ENCODE measurements at regions not wholly inside any gene's neighbourhood (a gene's known extent, or its start where the extent isn't known, plus 50 kb on each side); places are given as distances from the start of the nearest gene placed in this dataset.

DNA sequence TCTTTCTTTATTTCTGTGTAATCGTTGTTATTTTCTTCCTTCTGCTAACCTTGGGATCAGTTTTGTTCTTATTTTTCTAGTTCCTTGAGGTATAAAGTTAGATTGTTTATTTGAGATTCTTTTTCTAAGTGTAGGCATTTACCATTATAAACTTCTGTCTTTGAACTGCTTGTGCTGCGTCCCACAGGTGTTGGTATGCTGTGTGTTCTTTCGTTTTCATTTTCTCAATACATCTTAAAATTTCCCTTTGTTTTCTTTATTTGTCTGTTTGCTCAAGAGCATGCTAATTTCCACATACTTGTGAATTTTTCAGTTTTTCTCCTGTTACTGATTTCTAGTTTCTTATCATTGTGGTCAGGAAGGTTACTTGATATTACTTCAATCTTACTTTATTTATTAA, 873.8 kb upstream of the GCFC2 start:
- TF ChIP-seq, protein P1, sequence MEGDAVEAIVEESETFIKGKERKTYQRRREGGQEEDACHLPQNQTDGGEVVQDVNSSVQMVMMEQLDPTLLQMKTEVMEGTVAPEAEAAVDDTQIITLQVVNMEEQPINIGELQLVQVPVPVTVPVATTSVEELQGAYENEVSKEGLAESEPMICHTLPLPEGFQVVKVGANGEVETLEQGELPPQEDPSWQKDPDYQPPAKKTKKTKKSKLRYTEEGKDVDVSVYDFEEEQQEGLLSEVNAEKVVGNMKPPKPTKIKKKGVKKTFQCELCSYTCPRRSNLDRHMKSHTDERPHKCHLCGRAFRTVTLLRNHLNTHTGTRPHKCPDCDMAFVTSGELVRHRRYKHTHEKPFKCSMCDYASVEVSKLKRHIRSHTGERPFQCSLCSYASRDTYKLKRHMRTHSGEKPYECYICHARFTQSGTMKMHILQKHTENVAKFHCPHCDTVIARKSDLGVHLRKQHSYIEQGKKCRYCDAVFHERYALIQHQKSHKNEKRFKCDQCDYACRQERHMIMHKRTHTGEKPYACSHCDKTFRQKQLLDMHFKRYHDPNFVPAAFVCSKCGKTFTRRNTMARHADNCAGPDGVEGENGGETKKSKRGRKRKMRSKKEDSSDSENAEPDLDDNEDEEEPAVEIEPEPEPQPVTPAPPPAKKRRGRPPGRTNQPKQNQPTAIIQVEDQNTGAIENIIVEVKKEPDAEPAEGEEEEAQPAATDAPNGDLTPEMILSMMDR (IDR thresholded peaks at IDR 0.05), result no peak
- ATAC-seq (ENCODE audit: low FRiP score) (no peak), DNase-seq (ENCODE audit: low spot score) (no peak)

DNA sequence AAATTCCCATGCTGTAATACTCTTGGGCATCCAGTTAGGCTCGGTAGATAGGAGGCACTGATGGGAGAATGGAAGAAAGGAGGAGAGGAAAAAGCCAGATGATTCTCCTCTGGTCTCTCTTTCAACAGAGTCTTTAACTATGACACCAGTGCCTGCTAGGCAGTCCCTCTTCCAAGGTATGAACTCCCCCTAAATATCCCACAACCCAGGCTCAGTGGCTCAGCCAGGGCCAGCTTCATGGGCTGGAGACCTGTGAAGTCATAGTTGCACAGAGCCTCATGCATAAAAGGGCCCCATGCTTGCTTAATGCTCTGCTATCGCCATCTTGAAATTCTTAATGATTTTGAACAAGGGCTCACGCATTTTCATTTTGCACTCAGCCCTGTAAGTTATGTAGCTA, 869.2 kb upstream of the GCFC2 start:
- TF ChIP-seq, protein P1 (IDR thresholded peaks at IDR 0.05), result no peak

DNA sequence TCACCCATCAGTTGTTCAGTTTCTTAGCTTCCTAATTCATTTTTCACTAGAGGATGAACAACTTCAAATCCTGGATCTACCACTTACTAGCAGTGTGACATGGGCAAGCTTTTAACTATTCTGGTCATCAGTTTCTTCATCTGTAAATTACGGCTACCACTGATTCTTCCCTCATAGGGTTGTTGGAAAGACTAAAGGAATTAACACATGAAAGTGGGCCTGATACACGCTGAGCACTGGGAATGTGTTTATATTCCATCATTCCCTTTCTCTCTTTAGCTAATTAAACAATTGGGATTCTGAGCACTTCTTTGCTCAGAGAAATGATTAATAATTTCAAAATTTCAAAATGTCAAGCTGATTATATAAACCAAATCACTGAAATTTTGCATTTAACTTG, 862.3 kb upstream of the GCFC2 start:
- TF ChIP-seq, protein P1 (IDR thresholded peaks at IDR 0.05), result no peak
- ATAC-seq (ENCODE audit: low FRiP score) (no peak), DNase-seq (ENCODE audit: low spot score) (no peak)

More for the DNA sequence above, 869.2 kb upstream of the GCFC2 start:
- ATAC-seq (ENCODE audit: low FRiP score) (no peak), DNase-seq (ENCODE audit: low spot score) (no peak)

DNA sequence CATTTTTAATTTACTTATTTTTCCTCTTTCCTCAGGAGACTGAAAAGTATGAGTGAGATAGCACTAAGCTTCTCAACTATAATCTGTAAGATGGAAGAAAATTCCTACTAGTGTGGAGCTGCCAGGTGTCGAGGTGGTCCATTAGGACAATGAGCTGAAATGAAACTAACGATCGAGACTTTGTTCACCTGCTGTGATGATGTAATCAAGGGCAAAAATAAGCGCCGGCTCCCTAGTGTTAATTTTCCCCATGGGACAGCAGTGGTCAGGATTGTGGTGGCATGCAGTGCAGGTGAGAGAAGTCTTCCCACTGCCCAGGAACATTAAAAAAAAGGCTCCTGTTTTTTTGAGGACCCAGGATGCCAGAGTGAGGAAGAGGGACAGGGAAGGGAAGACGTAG, 859.1 kb upstream of the GCFC2 start:
- DNase-seq (ENCODE audit: low spot score) (no peak), ATAC-seq (ENCODE audit: low FRiP score) (no peak)
- TF ChIP-seq, protein P1 (IDR thresholded peaks at IDR 0.05), result no peak

DNA sequence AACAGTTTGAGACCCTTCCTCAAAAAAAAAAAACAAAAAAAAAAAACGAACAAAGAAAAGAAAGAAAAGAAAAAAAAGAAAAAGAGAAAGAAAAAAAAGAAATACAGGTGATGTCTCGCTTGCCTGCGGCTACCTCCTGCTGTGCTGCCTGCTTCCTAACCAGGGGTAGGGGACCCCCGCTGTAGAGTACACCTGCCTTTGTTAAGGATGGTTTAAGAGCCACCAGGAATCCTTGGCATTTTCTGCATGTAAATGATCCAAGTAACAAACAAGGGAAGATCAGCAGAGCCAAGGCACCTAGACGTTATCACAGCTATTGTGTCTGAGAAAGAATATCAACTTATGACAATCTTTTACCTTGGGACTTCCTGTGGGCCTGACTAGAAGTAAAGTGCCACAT, 856.8 kb upstream of the GCFC2 start:
- DNase-seq (ENCODE audit: low spot score) (no peak), ATAC-seq (ENCODE audit: low FRiP score) (no peak)
- TF ChIP-seq, protein P1 (IDR thresholded peaks at IDR 0.05), result no peak

DNA sequence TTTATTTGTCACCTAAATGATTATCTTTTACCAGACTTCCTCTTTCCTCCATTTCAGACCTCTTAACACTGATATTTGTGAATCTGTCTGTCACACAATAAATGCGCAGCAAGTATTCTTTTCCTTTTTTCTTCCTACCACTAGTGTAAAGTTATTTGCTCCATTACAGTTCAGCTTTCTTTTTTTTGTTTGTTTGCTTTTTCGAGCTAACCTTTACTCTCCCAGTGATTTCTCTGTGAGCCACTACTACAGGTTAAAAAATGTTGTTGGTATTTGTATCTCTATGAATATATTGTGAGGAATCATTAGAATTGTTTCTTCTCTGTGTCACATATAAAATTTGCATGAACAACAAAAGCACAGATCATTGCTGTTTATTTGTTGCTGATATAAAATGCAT, 854.0 kb upstream of the GCFC2 start:
- ATAC-seq (ENCODE audit: low FRiP score) (no peak), DNase-seq (ENCODE audit: low spot score) (no peak)
- TF ChIP-seq, protein P1 (IDR thresholded peaks at IDR 0.05), result no peak

DNA sequence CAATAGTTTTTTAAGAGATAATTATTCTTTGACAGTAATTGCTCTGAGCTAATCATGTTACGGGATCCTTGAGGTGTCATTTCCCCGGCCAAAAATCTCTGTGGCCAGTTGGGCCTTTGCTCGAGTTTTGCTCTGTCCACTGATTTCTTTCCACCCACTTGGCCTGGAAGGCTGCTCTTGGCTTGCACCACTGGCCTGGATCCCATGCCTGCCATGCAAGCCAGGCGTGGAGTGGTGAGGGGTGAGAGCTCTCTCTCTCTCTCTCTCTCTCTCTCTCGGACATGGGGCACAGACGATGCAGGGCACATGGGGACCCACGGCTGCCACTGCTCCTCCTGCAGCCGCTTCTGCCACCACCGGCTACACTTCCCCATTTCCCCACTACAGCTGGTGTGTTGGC, 853.0 kb upstream of the GCFC2 start:
- no peak for DNase-seq (ENCODE audit: low spot score)
- TF ChIP-seq, protein P1 (IDR thresholded peaks at IDR 0.05), result no peak
- no peak for ATAC-seq (ENCODE audit: low FRiP score)

Measured in omental fat pad (tissue), 3 donors.